Stomach smooth muscle (tissue), 2 donors: ENCODE measurements at regions not wholly inside any gene's neighbourhood (a gene's known extent, or its start where the extent isn't known, plus 50 kb on each side); places are given as distances from the start of the nearest gene placed in this dataset.

Experiments used
- H3K27ac ChIP-seq: one replicate; pipeline ENCODE4 v1.7.0; 2013; ENCODE audit warnings: mild to moderate bottlenecking, low read length, inconsistent platforms
- H3K27me3 ChIP-seq, 2 donors: one replicate each; pipeline ENCODE4 v1.7.0; 2013; ENCODE audit warnings: low read length in 2 of 2; ENCODE audit not compliant: insufficient read depth in 2 of 2, control insufficient read depth in 1 of 2
- H3K36me3 ChIP-seq, 2 donors: one replicate each; pipeline ENCODE4 v1.7.0; 2013; ENCODE audit warnings: low read length in 2 of 2; ENCODE audit not compliant: control insufficient read depth in 2 of 2, insufficient read depth in 2 of 2
- H3K4me1 ChIP-seq: one replicate; pipeline ENCODE4 v1.7.0; 2013; ENCODE audit warnings: low read length; ENCODE audit not compliant: control insufficient read depth, insufficient read depth
- H3K4me3 ChIP-seq, 2 donors: one replicate each; pipeline ENCODE4 v1.7.0; 2013; ENCODE audit warnings: low read length in 2 of 2
- H3K9ac ChIP-seq, 2 donors: one replicate each; pipeline ENCODE4 v1.7.0; 2013; ENCODE audit warnings: low read length in 2 of 2, mild to moderate bottlenecking in 1 of 2
- H3K9me3 ChIP-seq, 2 donors: one replicate each; pipeline ENCODE4 v1.7.0; 2013; ENCODE audit warnings: low read length in 2 of 2; ENCODE audit not compliant: control insufficient read depth in 2 of 2
- donor health status: healthy.
- donor health status: Pancreatic carcinoma.

- no peak overlapping the region for H3K4me3 ChIP-seq
- no peaks in the 10 kb centered on the region for H3K27me3 ChIP-seq
Observed at GRCh38 chr16:80116711-80117110, 424.1 kb upstream of the DYNLRB2 start.

GRCh38 chr16:80114699-80115098, 426.1 kb upstream of the DYNLRB2 start:
- no peaks in the 10 kb centered on the region for H3K36me3 ChIP-seq
- no peak overlapping the region for H3K9ac ChIP-seq
- no peaks in the 10 kb centered on the region for H3K27me3 ChIP-seq
- no peak overlapping the region for H3K27ac ChIP-seq
- H3K4me3 ChIP-seq: no peak overlapping the region
- H3K4me1 ChIP-seq: no peaks in the 10 kb centered on the region
- H3K9me3 ChIP-seq: no peaks in the 10 kb centered on the region

More at GRCh38 chr16:80116711-80117110, 424.1 kb upstream of the DYNLRB2 start:
- no peaks in the 10 kb centered on the region for H3K9me3 ChIP-seq
- H3K4me1 ChIP-seq: no peaks in the 10 kb centered on the region
- H3K9ac ChIP-seq: no peak overlapping the region
- H3K27ac ChIP-seq: no peak overlapping the region
- no peaks in the 10 kb centered on the region for H3K36me3 ChIP-seq

- Histone ChIP-seq H3K4me3 (no peak overlapping the region), H3K9me3 (no peaks in the 10 kb centered on the region)
Observed at GRCh38 chr16:80113873-80114574, 426.8 kb upstream of the DYNLRB2 start.

GRCh38 chr16:80109581-80109980, 431.2 kb upstream of the DYNLRB2 start:
- no peaks in the 10 kb centered on the region for H3K27me3 ChIP-seq
- no peak overlapping the region for H3K4me3 ChIP-seq
- no peaks in the 10 kb centered on the region for H3K36me3 ChIP-seq
- H3K27ac ChIP-seq: no peak overlapping the region
- no peaks in the 10 kb centered on the region for H3K4me1 ChIP-seq
- H3K9ac ChIP-seq: no peak overlapping the region
- no peaks in the 10 kb centered on the region for H3K9me3 ChIP-seq

More at GRCh38 chr16:80113873-80114574, 426.8 kb upstream of the DYNLRB2 start:
- no peaks in the 10 kb centered on the region for H3K4me1 ChIP-seq
- H3K36me3 ChIP-seq: no peaks in the 10 kb centered on the region
- H3K27ac ChIP-seq: no peak overlapping the region
- H3K9ac ChIP-seq: no peak overlapping the region
- H3K27me3 ChIP-seq: no peaks in the 10 kb centered on the region

GRCh38 chr16:80107900-80108299, 432.9 kb upstream of the DYNLRB2 start:
- no peak overlapping the region for H3K9ac ChIP-seq
- no peaks in the 10 kb centered on the region for H3K4me1 ChIP-seq
- H3K27me3 ChIP-seq: no peaks in the 10 kb centered on the region
- H3K27ac ChIP-seq: no peak overlapping the region
- no peaks in the 10 kb centered on the region for H3K36me3 ChIP-seq
- H3K4me3 ChIP-seq: no peak overlapping the region
- no peaks in the 10 kb centered on the region for H3K9me3 ChIP-seq

GRCh38 chr16:80105751-80106150, 435.0 kb upstream of the DYNLRB2 start:
- Histone ChIP-seq H3K27me3 (no peaks in the 10 kb centered on the region), H3K9ac (no peak overlapping the region), H3K9me3 (no peaks in the 10 kb centered on the region), H3K27ac (no peak overlapping the region), H3K4me3 (no peak overlapping the region), H3K4me1 (no peaks in the 10 kb centered on the region), H3K36me3 (no peaks in the 10 kb centered on the region)

- H3K9me3 ChIP-seq: no peaks in the 10 kb centered on the region
- no peaks in the 10 kb centered on the region for H3K27me3 ChIP-seq
- no peak overlapping the region for H3K27ac ChIP-seq
- no peaks in the 10 kb centered on the region for H3K36me3 ChIP-seq
- no peaks in the 10 kb centered on the region for H3K4me1 ChIP-seq
- H3K9ac ChIP-seq: no peak overlapping the region
- no peak overlapping the region for H3K4me3 ChIP-seq
Observed at GRCh38 chr16:80105160-80105559, 435.6 kb upstream of the DYNLRB2 start.

GRCh38 chr16:80104401-80104800, 436.4 kb upstream of the DYNLRB2 start:
- no peaks in the 10 kb centered on the region for H3K4me1 ChIP-seq
- no peak overlapping the region for H3K4me3 ChIP-seq
- no peak overlapping the region for H3K27ac ChIP-seq
- no peaks in the 10 kb centered on the region for H3K36me3 ChIP-seq
- H3K9ac ChIP-seq: no peak overlapping the region
- H3K27me3 ChIP-seq: no peaks in the 10 kb centered on the region
- no peaks in the 10 kb centered on the region for H3K9me3 ChIP-seq

GRCh38 chr16:80103463-80103862, 437.3 kb upstream of the DYNLRB2 start:
- Histone ChIP-seq H3K9me3 (peaks cover 0 to 3% of the 10 kb centered on the region in 2 donors), H3K4me1 (no peaks in the 10 kb centered on the region), H3K27me3 (no peaks in the 10 kb centered on the region), H3K4me3 (no peak overlapping the region), H3K9ac (no peak overlapping the region), H3K27ac (no peak overlapping the region), H3K36me3 (no peaks in the 10 kb centered on the region)

GRCh38 chr16:80100846-80101451, 439.8 kb upstream of the DYNLRB2 start:
- H3K36me3 ChIP-seq: no peaks in the 10 kb centered on the region
- H3K9me3 ChIP-seq: peaks cover 3 to 6% of the 10 kb centered on the region in 2 donors
- H3K4me1 ChIP-seq: no peaks in the 10 kb centered on the region
- no peaks in the 10 kb centered on the region for H3K27me3 ChIP-seq
- H3K27ac ChIP-seq: no peak overlapping the region
- H3K9ac ChIP-seq: no peak overlapping the region
- no peak overlapping the region for H3K4me3 ChIP-seq

GRCh38 chr16:80100186-80100585, 440.6 kb upstream of the DYNLRB2 start:
- H3K9ac ChIP-seq: no peak overlapping the region
- H3K4me3 ChIP-seq: no peak overlapping the region
- H3K27me3 ChIP-seq: no peaks in the 10 kb centered on the region
- H3K9me3 ChIP-seq: peaks cover 3 to 6% of the 10 kb centered on the region in 2 donors
- H3K27ac ChIP-seq: no peak overlapping the region
- no peaks in the 10 kb centered on the region for H3K4me1 ChIP-seq
- no peaks in the 10 kb centered on the region for H3K36me3 ChIP-seq
